ENCODE measurements at regions not wholly inside any gene's neighbourhood (a gene's known extent, or its start where the extent isn't known, plus 50 kb on each side); places are given as distances from the start of the nearest gene placed in this dataset.

DNA sequence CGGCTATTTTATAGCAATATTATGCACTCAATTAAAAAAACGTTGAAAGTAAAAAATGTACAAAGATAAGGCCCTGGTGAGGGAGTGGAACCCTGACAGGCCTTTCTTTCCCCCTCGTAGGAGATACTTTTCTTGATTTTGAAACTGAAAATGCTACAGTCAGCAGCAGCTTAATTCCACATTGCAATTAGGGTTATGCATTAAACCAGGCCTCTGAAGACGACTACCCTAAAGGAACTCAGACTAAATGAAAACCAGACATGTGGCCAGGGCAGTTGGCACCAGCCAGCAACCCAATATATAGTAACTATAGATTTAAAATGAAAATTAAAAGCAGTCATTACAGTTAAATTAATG lies 463.2 kb upstream of the MAF start:
- TF ChIP-seq POLR2A (IDR thresholded peaks at IDR 0.05) = no peak
- TF ChIP-seq, protein P1, sequence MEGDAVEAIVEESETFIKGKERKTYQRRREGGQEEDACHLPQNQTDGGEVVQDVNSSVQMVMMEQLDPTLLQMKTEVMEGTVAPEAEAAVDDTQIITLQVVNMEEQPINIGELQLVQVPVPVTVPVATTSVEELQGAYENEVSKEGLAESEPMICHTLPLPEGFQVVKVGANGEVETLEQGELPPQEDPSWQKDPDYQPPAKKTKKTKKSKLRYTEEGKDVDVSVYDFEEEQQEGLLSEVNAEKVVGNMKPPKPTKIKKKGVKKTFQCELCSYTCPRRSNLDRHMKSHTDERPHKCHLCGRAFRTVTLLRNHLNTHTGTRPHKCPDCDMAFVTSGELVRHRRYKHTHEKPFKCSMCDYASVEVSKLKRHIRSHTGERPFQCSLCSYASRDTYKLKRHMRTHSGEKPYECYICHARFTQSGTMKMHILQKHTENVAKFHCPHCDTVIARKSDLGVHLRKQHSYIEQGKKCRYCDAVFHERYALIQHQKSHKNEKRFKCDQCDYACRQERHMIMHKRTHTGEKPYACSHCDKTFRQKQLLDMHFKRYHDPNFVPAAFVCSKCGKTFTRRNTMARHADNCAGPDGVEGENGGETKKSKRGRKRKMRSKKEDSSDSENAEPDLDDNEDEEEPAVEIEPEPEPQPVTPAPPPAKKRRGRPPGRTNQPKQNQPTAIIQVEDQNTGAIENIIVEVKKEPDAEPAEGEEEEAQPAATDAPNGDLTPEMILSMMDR (IDR thresholded peaks at IDR 0.05) = no peak
